PC-9 (cell line): ENCODE measurements at regions not wholly inside any gene's neighbourhood (a gene's known extent, or its start where the extent isn't known, plus 50 kb on each side); places are given as distances from the start of the nearest gene placed in this dataset.

ENCODE experiments used
- BruUV-seq: library from RNA; stranded (reverse); fragments of 400-500 nt; replicated peaks from 2 replicates; lab custom pipeline; 2021; lab: Mats Ljungman, UMichigan
- CTCF ChIA-PET: fragments of 300-600 bp; sonication (Branson Sonifier 250); formaldehyde crosslinking; loops from one replicate; lab custom pipeline; 2022; ENCODE audit warnings: antibody characterized with exemption; lab: Charles Lee
- POLR2A ChIA-PET: fragments of 300-600 bp; sonication (Branson Sonifier 250); formaldehyde crosslinking; loops from one replicate; lab custom pipeline; 2022; ENCODE audit warnings: antibody characterized with exemption; ENCODE audit not compliant: unreplicated experiment; lab: Charles Lee
- DNase-seq, 2 experiments: peaks; one replicate each; pipeline versions ENCODE4 v3.0.0 to v3.0.0-alpha.2; 2015 to 2022; ENCODE audit warnings: mixed read lengths in 1 of 2
- H2AFZ ChIP-seq: fragments of 200-600 bp; sonication (generic); 2 replicates; pipeline ENCODE4 v1.8.1; 2017; ENCODE audit warnings: antibody characterized with exemption
- H3F3A ChIP-seq: fragments of 200-600 bp; sonication (generic); 2 replicates; pipeline ENCODE4 v1.8.1; 2017; ENCODE audit warnings: antibody characterized with exemption, mild to moderate bottlenecking, low read depth; ENCODE audit not compliant: insufficient read depth
- H3K27ac ChIP-seq: fragments of 200-600 bp; sonication (generic); 2 replicates; pipeline ENCODE4 v1.6.1; 2016; ENCODE audit warnings: mixed run types
- H3K27me3 ChIP-seq: fragments of 200-600 bp; sonication (generic); 2 replicates; pipeline ENCODE4 v1.6.1; 2016; ENCODE audit warnings: low read depth, mixed run types; ENCODE audit not compliant: insufficient read depth
- H3K36me3 ChIP-seq: fragments of 200-600 bp; sonication (generic); 2 replicates; pipeline ENCODE4 v1.6.1; 2016; ENCODE audit warnings: low read depth, mixed run types
- H3K4me1 ChIP-seq: fragments of 200-600 bp; sonication (generic); replicated peaks from 2 replicates; pipeline ENCODE4 v1.6.1; 2016; ENCODE audit warnings: mixed run types; ENCODE audit not compliant: insufficient read depth
- H3K4me2 ChIP-seq: fragments of 200-600 bp; sonication (generic); 2 replicates; pipeline ENCODE4 v1.6.1; 2017; ENCODE audit warnings: mixed run types
- H3K4me3 ChIP-seq: fragments of 200-600 bp; sonication (generic); 2 replicates; pipeline ENCODE4 v1.6.1; 2016; ENCODE audit warnings: mixed run types
- H3K79me2 ChIP-seq: fragments of 200-600 bp; sonication (generic); 2 replicates; pipeline ENCODE4 v1.6.1; 2017; ENCODE audit warnings: low read depth, mixed run types
- H3K9me2 ChIP-seq: fragments of 200-600 bp; sonication (generic); 2 replicates; pipeline ENCODE4 v1.8.1; 2017; ENCODE audit warnings: mild to moderate bottlenecking; ENCODE audit not compliant: insufficient read depth
- H3K9me3 ChIP-seq: fragments of 200-600 bp; sonication (generic); 2 replicates; pipeline ENCODE4 v1.8.1; 2016; ENCODE audit warnings: low read depth; ENCODE audit not compliant: insufficient read depth
- H4K20me1 ChIP-seq: fragments of 200-600 bp; sonication (generic); 2 replicates; pipeline ENCODE4 v1.8.1; 2017; ENCODE audit not compliant: insufficient read depth
- CTCF ChIP-seq: fragments of 200-600 bp; sonication (generic); conservative IDR thresholded peaks from 2 replicates; pipeline ENCODE4 v1.6.1; 2017; ENCODE audit warnings: mixed run types, antibody characterized with exemption, mild to moderate bottlenecking, moderate library complexity
- EZH2 ChIP-seq: fragments of 200-600 bp; sonication (generic); IDR thresholded peaks from 2 replicates; pipeline ENCODE4 v1.8.0; 2017; ENCODE audit warnings: antibody characterized with exemption, low read depth
- intact Hi-C: fragments of 100-400 bp; cut with micrococcal nuclease; formaldehyde crosslinking; loops from one replicate; pipeline ENCODE4 v1.10.0; 2022; ENCODE audit not compliant: unreplicated experiment

GRCh38 chr6:9717568-9717967, 697.3 kb downstream of the TFAP2A start:
- no peak for TF ChIP-seq EZH2
- no peak for TF ChIP-seq CTCF
- Histone ChIP-seq H3K79me2 (no peaks in the 10 kb centered on the region), H3K27ac (no peak overlapping the region), H4K20me1 (no peaks in the 10 kb centered on the region), H3K27me3 (no peaks in the 10 kb centered on the region), H3K36me3 (no peaks in the 10 kb centered on the region), H3F3A (no peaks in the 10 kb centered on the region), H3K4me3 (no peak overlapping the region), H3K4me1 (no peaks in the 10 kb centered on the region), H3K4me2 (no peak overlapping the region), H3K9me2 (no peaks in the 10 kb centered on the region), H2AFZ (no peak overlapping the region), H3K9me3 (no peaks in the 10 kb centered on the region)
- POLR2A ChIA-PET = no interaction called here
- intact Hi-C loops = loop anchor here (1.0 kb wide), 1 partner anchor 11 kb away; no protein-coding TSS in a partner anchor
- DNase-seq = no peak
- BruUV-seq = no TSS peak
- CTCF ChIA-PET = no interaction called here

- POLR2A ChIA-PET = no interaction called here
- no peak overlapping the region for H3K27ac ChIP-seq
Measured at GRCh38 chr6:9711365-9711764, 703.5 kb downstream of the TFAP2A start.

GRCh38 chr6:9710574-9710973, 704.3 kb downstream of the TFAP2A start:
- no TSS peak for BruUV-seq
- CTCF ChIA-PET = no interaction called here
- intact Hi-C loops = no loop called here

More at GRCh38 chr6:9711365-9711764, 703.5 kb downstream of the TFAP2A start:
- Histone ChIP-seq H3K9me2 (no peaks in the 10 kb centered on the region), H3K4me1 (no peaks in the 10 kb centered on the region), H3K4me3 (no peak overlapping the region), H3K79me2 (no peaks in the 10 kb centered on the region), H2AFZ (no peak overlapping the region), H3K4me2 (no peak overlapping the region), H3F3A (no peaks in the 10 kb centered on the region), H3K9me3 (no peaks in the 10 kb centered on the region), H4K20me1 (no peaks in the 10 kb centered on the region), H3K36me3 (no peaks in the 10 kb centered on the region), H3K27me3 (no peaks in the 10 kb centered on the region)
- BruUV-seq = no TSS peak
- DNase-seq = no peak
- TF ChIP-seq EZH2 (no peak), CTCF (no peak)
- intact Hi-C loops = no loop called here
- CTCF ChIA-PET = no interaction called here

More at GRCh38 chr6:9710574-9710973, 704.3 kb downstream of the TFAP2A start:
- Histone ChIP-seq H3K27me3 (no peaks in the 10 kb centered on the region), H3K79me2 (no peaks in the 10 kb centered on the region), H3K36me3 (no peaks in the 10 kb centered on the region), H3F3A (no peaks in the 10 kb centered on the region), H3K4me2 (no peak overlapping the region), H3K4me3 (no peak overlapping the region), H3K27ac (no peak overlapping the region), H3K4me1 (no peaks in the 10 kb centered on the region), H3K9me3 (no peaks in the 10 kb centered on the region), H2AFZ (no peak overlapping the region), H3K9me2 (no peaks in the 10 kb centered on the region), H4K20me1 (no peaks in the 10 kb centered on the region)
- POLR2A ChIA-PET = no interaction called here
- no peak for DNase-seq
- TF ChIP-seq EZH2 = no peak
- TF ChIP-seq CTCF = no peak
